Gastroesophageal sphincter (tissue), 4 donors: ENCODE measurements at regions not wholly inside any gene's neighbourhood (a gene's known extent, or its start where the extent isn't known, plus 50 kb on each side); places are given as distances from the start of the nearest gene placed in this dataset.

Source experiments
- ATAC-seq: fragments of 150-250 bp; one replicate; pipeline ENCODE4 v1.9.1; 2016; ENCODE audit warnings: mild to moderate bottlenecking, moderate library complexity
- H3K27ac ChIP-seq, 4 donors: fragments of 200-600 bp; sonication (generic) in 3 of 4; 1 replicate in 3 of 4; 2 replicates in 1 of 4; pipeline ENCODE4 v1.5.1; 2016 to 2019
- H3K27me3 ChIP-seq: fragments of 200-600 bp; sonication (generic); one replicate; pipeline ENCODE4 v1.5.1; 2019
- H3K36me3 ChIP-seq, 2 donors: fragments of 200-600 bp; sonication (generic); one replicate each; pipeline ENCODE4 v1.5.1; 2019; ENCODE audit warnings: control low read depth in 1 of 2
- H3K4me1 ChIP-seq, 3 donors: fragments of 200-600 bp; sonication (generic); 1 replicate in 2 of 3; 2 replicates in 1 of 3; pipeline ENCODE4 v1.5.1; 2016 to 2019; ENCODE audit warnings: control low read depth in 2 of 3
- H3K4me3 ChIP-seq, 2 donors: fragments of 200-600 bp; sonication (generic); one replicate each; pipeline ENCODE4 v1.5.1; 2019; ENCODE audit warnings: mild to moderate bottlenecking in 1 of 2, moderate library complexity in 1 of 2
- H3K9me3 ChIP-seq, 3 donors: fragments of 200-600 bp; sonication (generic); one replicate each; pipeline ENCODE4 v1.5.1; 2017 to 2019; ENCODE audit warnings: control low read depth in 2 of 3
- EP300 ChIP-seq: sonication (generic); formaldehyde crosslinking; IDR thresholded peaks from one replicate; pipeline ENCODE4 v1.6.1; 2017; ENCODE audit warnings: antibody characterized with exemption, mild to moderate bottlenecking
- POLR2A ChIP-seq, 2 donors: fragments of 450-650 bp; IDR thresholded peaks; one replicate each; pipeline ENCODE4 v1.6.1; 2017; ENCODE audit warnings: antibody characterized with exemption in 2 of 2, mild to moderate bottlenecking in 2 of 2, moderate library complexity in 1 of 2
- POLR2AphosphoS5 ChIP-seq: sonication (generic); formaldehyde crosslinking; IDR thresholded peaks from one replicate; pipeline ENCODE4 v1.6.1; 2017; ENCODE audit warnings: antibody characterized with exemption
- WGBS, 2 donors: methylation state at CpG; one replicate each; pipeline ENCODE4 v1.1.5; 2018; ENCODE audit warnings: low coverage in 1 of 2; 5-methylcytosine and 5-hydroxymethylcytosine counted together
- TF ChIP-seq, protein P1 (sequence below), 4 experiments: fragments of 200-600 bp in 2 of 4; fragments of 450-650 bp in 2 of 4; sonication (generic) in 1 of 4; IDR thresholded peaks; one replicate each; pipeline ENCODE4 v1.5.1; 2017 to 2019; ENCODE audit warnings: antibody characterized with exemption in 4 of 4, mild to moderate bottlenecking in 2 of 4, moderate library complexity in 2 of 4

DNA sequence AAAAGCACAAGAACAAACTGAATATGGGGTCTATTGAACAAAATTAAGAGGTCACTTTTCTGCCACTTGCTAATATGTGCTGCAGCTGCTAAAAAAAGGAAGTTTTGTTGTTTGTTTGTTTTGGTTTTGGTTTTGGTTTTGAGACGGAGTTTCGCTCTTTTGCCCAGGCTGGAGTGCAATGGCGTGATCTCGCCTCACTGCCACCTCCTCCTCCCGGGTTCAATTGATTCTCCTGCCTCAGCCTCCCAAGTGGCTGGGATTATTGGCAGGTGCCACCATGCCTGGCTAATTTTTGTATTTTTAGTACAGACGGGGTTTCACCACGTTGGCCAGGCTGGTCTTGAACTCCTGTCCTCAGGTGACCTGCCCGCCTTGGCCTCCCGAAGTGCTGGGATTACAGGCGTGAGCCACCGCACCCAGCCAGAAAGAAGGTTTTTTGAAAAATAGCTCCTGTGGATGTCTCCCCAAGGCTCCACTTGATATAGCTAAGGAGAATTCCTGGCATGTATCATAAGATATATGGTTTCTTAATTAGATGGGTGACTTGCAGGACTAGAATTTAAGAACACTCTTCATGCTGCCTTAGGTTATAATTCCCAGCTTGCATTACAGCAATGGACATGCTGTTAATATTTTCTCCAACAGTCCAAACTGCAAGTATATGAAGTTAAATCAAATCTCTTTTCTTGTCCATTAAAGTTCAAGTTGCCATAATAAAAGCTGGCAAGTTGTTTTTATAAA is 237.6 kb upstream of the AMIGO2 start:
- WGBS, 2 donors = 67 to 70% methylated on average over 3 to 10 of the region's 11 CpGs
- no peaks in the 10 kb centered on the region for H3K9me3 ChIP-seq
- H3K36me3 ChIP-seq = no peaks in the 10 kb centered on the region
- H3K27ac ChIP-seq = peak overlapping the region in 3 of 4 donors; percentile 26 to 48 (median 40)
- no peak overlapping the region for H3K4me3 ChIP-seq
- H3K4me1 ChIP-seq = peaks cover 0 to 18% (median 0%) of the 10 kb centered on the region in 3 donors
- TF ChIP-seq POLR2A (IDR thresholded peaks at IDR 0.05) (no peak), EP300 (no peak), POLR2AphosphoS5 (no peak)
- TF ChIP-seq, protein P1, sequence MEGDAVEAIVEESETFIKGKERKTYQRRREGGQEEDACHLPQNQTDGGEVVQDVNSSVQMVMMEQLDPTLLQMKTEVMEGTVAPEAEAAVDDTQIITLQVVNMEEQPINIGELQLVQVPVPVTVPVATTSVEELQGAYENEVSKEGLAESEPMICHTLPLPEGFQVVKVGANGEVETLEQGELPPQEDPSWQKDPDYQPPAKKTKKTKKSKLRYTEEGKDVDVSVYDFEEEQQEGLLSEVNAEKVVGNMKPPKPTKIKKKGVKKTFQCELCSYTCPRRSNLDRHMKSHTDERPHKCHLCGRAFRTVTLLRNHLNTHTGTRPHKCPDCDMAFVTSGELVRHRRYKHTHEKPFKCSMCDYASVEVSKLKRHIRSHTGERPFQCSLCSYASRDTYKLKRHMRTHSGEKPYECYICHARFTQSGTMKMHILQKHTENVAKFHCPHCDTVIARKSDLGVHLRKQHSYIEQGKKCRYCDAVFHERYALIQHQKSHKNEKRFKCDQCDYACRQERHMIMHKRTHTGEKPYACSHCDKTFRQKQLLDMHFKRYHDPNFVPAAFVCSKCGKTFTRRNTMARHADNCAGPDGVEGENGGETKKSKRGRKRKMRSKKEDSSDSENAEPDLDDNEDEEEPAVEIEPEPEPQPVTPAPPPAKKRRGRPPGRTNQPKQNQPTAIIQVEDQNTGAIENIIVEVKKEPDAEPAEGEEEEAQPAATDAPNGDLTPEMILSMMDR (IDR thresholded peaks at IDR 0.05) = no peak
- H3K27me3 ChIP-seq = no peaks in the 10 kb centered on the region
- no peak for ATAC-seq

GRCh38 chr12:47316609-47317049 is 236.9 kb upstream of the AMIGO2 start:
- TF ChIP-seq POLR2AphosphoS5 = peak; percentile 55
- TF ChIP-seq EP300 = no peak
- H3K27me3 ChIP-seq = no peaks in the 10 kb centered on the region
- H3K9me3 ChIP-seq = no peaks in the 10 kb centered on the region
- peak; percentile 65 for ATAC-seq
- H3K4me1 ChIP-seq = peaks cover 0 to 18% (median 0%) of the 10 kb centered on the region in 3 donors
- WGBS, 2 donors = 34 to 66% methylated on average over 2 of the region's 2 CpGs
- H3K27ac ChIP-seq = peak overlapping the region in 2 of 4 donors; percentile 40 to 48
- no peaks in the 10 kb centered on the region for H3K36me3 ChIP-seq
- H3K4me3 ChIP-seq = no peak overlapping the region

- no peak for ATAC-seq
- WGBS, 2 donors = 92% methylated on average over 1 of the region's 1 CpG; no CpG with 5 or more reads in 1 of the 2 donors
- Histone ChIP-seq H3K9me3 (no peaks in the 10 kb centered on the region), H3K4me3 (no peak overlapping the region), H3K27me3 (no peaks in the 10 kb centered on the region), H3K4me1 (peaks cover 0 to 18% (median 0%) of the 10 kb centered on the region in 3 donors), H3K36me3 (no peaks in the 10 kb centered on the region), H3K27ac (no peak overlapping the region)
- no peak for TF ChIP-seq EP300
- no peak for TF ChIP-seq POLR2A (IDR thresholded peaks at IDR 0.05)
- TF ChIP-seq, protein P1 (IDR thresholded peaks at IDR 0.05) = no peak
- no peak for TF ChIP-seq POLR2AphosphoS5
Measured at GRCh38 chr12:47314996-47315395, 235.2 kb upstream of the AMIGO2 start.

DNA sequence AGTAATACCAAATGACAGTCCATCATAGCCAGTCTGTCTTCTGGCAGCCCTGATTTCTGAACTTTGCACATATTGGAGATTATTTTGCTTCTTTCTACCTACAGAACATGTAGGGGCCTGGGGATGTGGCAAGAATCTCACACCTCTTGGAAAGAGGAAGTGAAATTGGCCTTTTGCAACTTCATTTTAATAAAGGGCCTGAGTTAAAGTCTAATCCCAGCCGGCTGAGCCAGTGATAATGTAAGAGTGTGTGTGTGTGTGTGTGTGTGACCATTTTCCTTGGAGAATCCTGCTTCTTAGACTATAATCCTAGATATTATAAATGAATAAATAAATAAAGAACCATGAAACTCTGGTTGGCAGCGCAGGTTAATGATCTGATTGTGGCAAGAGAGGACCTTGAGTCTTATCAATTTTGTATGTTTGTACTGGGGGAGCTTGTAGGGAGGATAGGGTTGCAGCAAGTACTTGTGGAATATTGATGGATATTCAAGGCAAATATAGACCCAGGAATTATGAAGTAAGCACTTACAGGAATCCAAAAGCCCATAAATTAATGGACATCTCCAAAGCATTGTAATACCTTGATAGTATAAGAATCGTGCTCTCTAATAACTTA is 233.2 kb upstream of the AMIGO2 start:
- no peak for TF ChIP-seq POLR2AphosphoS5
- TF ChIP-seq, protein P1 (IDR thresholded peaks at IDR 0.05) = no peak
- TF ChIP-seq POLR2A (IDR thresholded peaks at IDR 0.05) = no peak
- no peak for TF ChIP-seq EP300
- ATAC-seq = no peak
- H3K4me3 ChIP-seq = no peak overlapping the region
- H3K4me1 ChIP-seq = peaks cover 0 to 18% (median 0%) of the 10 kb centered on the region in 3 donors
- no peaks in the 10 kb centered on the region for H3K9me3 ChIP-seq
- 73 to 85% methylated on average over 3 of the region's 3 CpGs for WGBS, 2 donors
- H3K27me3 ChIP-seq = no peaks in the 10 kb centered on the region
- no peak overlapping the region for H3K27ac ChIP-seq
- no peaks in the 10 kb centered on the region for H3K36me3 ChIP-seq

DNA sequence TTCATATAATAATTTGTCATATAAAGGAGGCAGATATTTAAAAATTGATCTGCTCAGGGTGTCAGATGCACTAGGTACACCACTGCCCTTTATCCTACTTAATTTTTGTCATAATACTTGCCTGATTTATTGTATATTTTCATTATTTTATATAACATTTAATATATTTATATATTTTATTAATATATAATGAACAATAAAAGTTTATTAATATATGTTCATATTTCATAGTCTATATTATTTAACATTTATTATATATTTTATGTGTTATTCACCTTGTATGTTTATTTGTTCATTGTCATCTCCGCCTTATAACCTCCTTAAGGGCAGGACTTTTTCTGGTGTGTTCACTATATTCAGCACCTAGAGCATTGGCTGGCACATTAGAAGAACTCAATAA is 232.4 kb upstream of the AMIGO2 start:
- no peak for ATAC-seq

More for the DNA sequence above, 232.4 kb upstream of the AMIGO2 start:
- H3K27me3 ChIP-seq = no peaks in the 10 kb centered on the region
- no peak for TF ChIP-seq POLR2A (IDR thresholded peaks at IDR 0.05)
- no peak for TF ChIP-seq EP300
- TF ChIP-seq POLR2AphosphoS5 = no peak
- TF ChIP-seq, protein P1 (IDR thresholded peaks at IDR 0.05) = no peak
- 89 to 100% methylated on average over 1 of the region's 1 CpG for WGBS, 2 donors
- H3K27ac ChIP-seq = no peak overlapping the region
- no peak overlapping the region for H3K4me3 ChIP-seq
- peaks cover 0 to 13% (median 0%) of the 10 kb centered on the region in 3 donors for H3K4me1 ChIP-seq
- H3K36me3 ChIP-seq = no peaks in the 10 kb centered on the region
- H3K9me3 ChIP-seq = no peaks in the 10 kb centered on the region
